Neural cell (in vitro differentiated cells): ENCODE measurements at regions not wholly inside any gene's neighbourhood (a gene's known extent, or its start where the extent isn't known, plus 50 kb on each side); places are given as distances from the start of the nearest gene placed in this dataset.

Source experiments
- H2AFZ ChIP-seq: fragments of 200-600, 300-800 bp; sonication (generic), shearing (Covaris generic); 2 replicates; pipeline ENCODE4 v1.6.0; 2014; ENCODE audit warnings: low read depth, mild to moderate bottlenecking, antibody characterized with exemption, low read length, moderate library complexity
- H3F3A ChIP-seq: fragments of 200-600 bp; shearing (Covaris generic); 2 replicates; pipeline ENCODE4 v1.6.1; 2016; ENCODE audit warnings: mild to moderate bottlenecking, moderate library complexity, mixed read lengths, antibody characterized with exemption, low read length; ENCODE audit not compliant: insufficient read depth, poor library complexity, severe bottlenecking
- H3K27ac ChIP-seq: fragments of 200-600, 300-800 bp; sonication (generic), shearing (Covaris generic); 2 replicates; pipeline ENCODE4 v1.5.1; 2014; ENCODE audit warnings: mild to moderate bottlenecking, low read length, moderate library complexity
- H3K27me3 ChIP-seq: fragments of 300-800, 200-600 bp; sonication (generic), shearing (Covaris generic); 2 replicates; pipeline ENCODE4 v1.6.0; 2014; ENCODE audit warnings: mild to moderate bottlenecking, low read depth, low read length, moderate library complexity; ENCODE audit not compliant: insufficient read depth
- H3K36me3 ChIP-seq: fragments of 300-800, 200-600 bp; sonication (generic), shearing (Covaris generic); 2 replicates; pipeline ENCODE4 v1.5.1; 2014; ENCODE audit warnings: mild to moderate bottlenecking, antibody characterized with exemption, low read length, moderate library complexity; ENCODE audit not compliant: insufficient read depth
- H3K4me2 ChIP-seq: fragments of 300-800, 200-600 bp; sonication (generic), shearing (Covaris generic); 2 replicates; pipeline ENCODE4 v1.6.0; 2014; ENCODE audit warnings: mild to moderate bottlenecking, low read length
- H3K4me3 ChIP-seq: fragments of 300-800, 200-600 bp; sonication (generic), shearing (Covaris generic); 2 replicates; pipeline ENCODE4 v1.5.1; 2014; ENCODE audit warnings: mild to moderate bottlenecking, low read length, moderate library complexity
- H3K79me2 ChIP-seq: fragments of 200-600 bp; shearing (Covaris generic); replicated peaks from 2 replicates; pipeline ENCODE4 v1.6.0; 2014; ENCODE audit warnings: mild to moderate bottlenecking, low read length, moderate library complexity; ENCODE audit not compliant: insufficient read depth
- H3K9ac ChIP-seq: fragments of 300-800, 200-600 bp; sonication (generic), shearing (Covaris generic); 2 replicates; pipeline ENCODE4 v1.6.1; 2016; ENCODE audit warnings: mild to moderate bottlenecking, low read length, mixed read lengths
- H3K9me2 ChIP-seq: fragments of 200-600 bp; shearing (Covaris generic); 2 replicates; pipeline ENCODE4 v1.6.1; 2016; ENCODE audit warnings: mild to moderate bottlenecking, low read length, mixed read lengths; ENCODE audit not compliant: insufficient read depth
- H3K9me3 ChIP-seq: fragments of 200-600, 300-800 bp; sonication (generic), shearing (Covaris generic); 2 replicates; pipeline ENCODE4 v1.6.1; 2016; ENCODE audit warnings: mild to moderate bottlenecking, mixed run types, low read length, moderate library complexity, mixed read lengths
- H4K20me1 ChIP-seq: fragments of 200-600 bp; shearing (Covaris generic); 2 replicates; pipeline ENCODE4 v1.6.1; 2016; ENCODE audit warnings: mild to moderate bottlenecking, mixed run types; ENCODE audit not compliant: insufficient read depth
- EP300 ChIP-seq: fragments of 450-650 bp; conservative IDR thresholded peaks from 2 replicates; pipeline ENCODE4 v1.6.1; 2014; ENCODE audit warnings: antibody characterized with exemption, mild to moderate bottlenecking, moderate library complexity; ENCODE audit not compliant: poor library complexity, severe bottlenecking
- EZH2 ChIP-seq: fragments of 200-600, 300-800 bp; shearing (Covaris generic), sonication (generic); IDR thresholded peaks from 2 replicates; pipeline ENCODE4 v1.6.1; 2014; ENCODE audit warnings: antibody characterized with exemption, low read length, borderline replicate concordance, mild to moderate bottlenecking; ENCODE audit not compliant: insufficient read depth, poor library complexity, severe bottlenecking
- MXI1 ChIP-seq: fragments of 450-650 bp; conservative IDR thresholded peaks from 2 replicates; pipeline ENCODE4 v1.6.1; 2014; ENCODE audit warnings: antibody characterized with exemption, mild to moderate bottlenecking; ENCODE audit not compliant: poor library complexity, severe bottlenecking
- POLR2AphosphoS5 ChIP-seq: IDR thresholded peaks from 2 replicates; pipeline ENCODE4 v1.6.1; 2012
- RAD21 ChIP-seq: fragments of 450-650 bp; conservative IDR thresholded peaks from 2 replicates; pipeline ENCODE4 v1.6.1; 2014; ENCODE audit warnings: antibody characterized with exemption, mild to moderate bottlenecking, moderate library complexity
- SMC3 ChIP-seq: fragments of 450-650 bp; conservative IDR thresholded peaks from 2 replicates; pipeline ENCODE4 v1.6.1; 2014; ENCODE audit warnings: antibody characterized with exemption, mild to moderate bottlenecking, moderate library complexity; ENCODE audit not compliant: poor library complexity
- TAF1 ChIP-seq: IDR thresholded peaks from 2 replicates; pipeline ENCODE4 v1.6.1; 2012; ENCODE audit warnings: low read depth
- TF ChIP-seq, protein P1 (sequence below): fragments of 450-650 bp; IDR thresholded peaks from 2 replicates; pipeline ENCODE4 v1.5.1; 2014; ENCODE audit warnings: antibody characterized with exemption, mild to moderate bottlenecking, moderate library complexity; ENCODE audit not compliant: poor library complexity, severe bottlenecking
- TF ChIP-seq, protein P2 (sequence below): IDR thresholded peaks from 2 replicates; pipeline ENCODE4 v1.6.1; 2012; ENCODE audit warnings: borderline replicate concordance

DNA sequence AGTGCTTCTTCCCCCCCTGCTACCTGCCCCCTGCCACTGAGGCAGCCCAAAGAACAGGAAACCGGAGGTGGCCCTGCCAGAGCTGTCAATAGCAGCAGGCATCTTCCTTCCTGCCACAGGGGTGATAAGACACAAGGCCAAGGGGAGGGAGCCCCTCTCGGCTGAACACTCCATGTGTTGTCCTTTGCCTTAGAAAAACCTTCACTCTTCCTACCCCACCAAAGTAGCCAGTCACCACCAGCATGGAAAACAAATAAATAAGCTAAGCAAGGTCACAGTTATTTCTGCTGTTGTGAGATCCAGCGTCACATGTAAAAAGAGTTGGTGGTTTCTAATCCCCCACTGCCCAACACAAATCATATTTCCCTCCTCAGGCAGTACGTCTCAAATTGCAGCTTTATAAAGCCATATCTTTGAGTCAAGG, 104.8 kb upstream of the DPT start:
- H3K27me3 ChIP-seq: peaks cover 6% of the 10 kb centered on the region
- no peaks in the 10 kb centered on the region for H3K36me3 ChIP-seq
- no peak for TF ChIP-seq SMC3
- TF ChIP-seq MXI1: no peak
- TF ChIP-seq EZH2: no peak
- TF ChIP-seq TAF1: no peak
- no peak for TF ChIP-seq EP300
- TF ChIP-seq, protein P1, sequence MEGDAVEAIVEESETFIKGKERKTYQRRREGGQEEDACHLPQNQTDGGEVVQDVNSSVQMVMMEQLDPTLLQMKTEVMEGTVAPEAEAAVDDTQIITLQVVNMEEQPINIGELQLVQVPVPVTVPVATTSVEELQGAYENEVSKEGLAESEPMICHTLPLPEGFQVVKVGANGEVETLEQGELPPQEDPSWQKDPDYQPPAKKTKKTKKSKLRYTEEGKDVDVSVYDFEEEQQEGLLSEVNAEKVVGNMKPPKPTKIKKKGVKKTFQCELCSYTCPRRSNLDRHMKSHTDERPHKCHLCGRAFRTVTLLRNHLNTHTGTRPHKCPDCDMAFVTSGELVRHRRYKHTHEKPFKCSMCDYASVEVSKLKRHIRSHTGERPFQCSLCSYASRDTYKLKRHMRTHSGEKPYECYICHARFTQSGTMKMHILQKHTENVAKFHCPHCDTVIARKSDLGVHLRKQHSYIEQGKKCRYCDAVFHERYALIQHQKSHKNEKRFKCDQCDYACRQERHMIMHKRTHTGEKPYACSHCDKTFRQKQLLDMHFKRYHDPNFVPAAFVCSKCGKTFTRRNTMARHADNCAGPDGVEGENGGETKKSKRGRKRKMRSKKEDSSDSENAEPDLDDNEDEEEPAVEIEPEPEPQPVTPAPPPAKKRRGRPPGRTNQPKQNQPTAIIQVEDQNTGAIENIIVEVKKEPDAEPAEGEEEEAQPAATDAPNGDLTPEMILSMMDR: no peak
- no peak for TF ChIP-seq POLR2AphosphoS5
- TF ChIP-seq, protein P2, sequence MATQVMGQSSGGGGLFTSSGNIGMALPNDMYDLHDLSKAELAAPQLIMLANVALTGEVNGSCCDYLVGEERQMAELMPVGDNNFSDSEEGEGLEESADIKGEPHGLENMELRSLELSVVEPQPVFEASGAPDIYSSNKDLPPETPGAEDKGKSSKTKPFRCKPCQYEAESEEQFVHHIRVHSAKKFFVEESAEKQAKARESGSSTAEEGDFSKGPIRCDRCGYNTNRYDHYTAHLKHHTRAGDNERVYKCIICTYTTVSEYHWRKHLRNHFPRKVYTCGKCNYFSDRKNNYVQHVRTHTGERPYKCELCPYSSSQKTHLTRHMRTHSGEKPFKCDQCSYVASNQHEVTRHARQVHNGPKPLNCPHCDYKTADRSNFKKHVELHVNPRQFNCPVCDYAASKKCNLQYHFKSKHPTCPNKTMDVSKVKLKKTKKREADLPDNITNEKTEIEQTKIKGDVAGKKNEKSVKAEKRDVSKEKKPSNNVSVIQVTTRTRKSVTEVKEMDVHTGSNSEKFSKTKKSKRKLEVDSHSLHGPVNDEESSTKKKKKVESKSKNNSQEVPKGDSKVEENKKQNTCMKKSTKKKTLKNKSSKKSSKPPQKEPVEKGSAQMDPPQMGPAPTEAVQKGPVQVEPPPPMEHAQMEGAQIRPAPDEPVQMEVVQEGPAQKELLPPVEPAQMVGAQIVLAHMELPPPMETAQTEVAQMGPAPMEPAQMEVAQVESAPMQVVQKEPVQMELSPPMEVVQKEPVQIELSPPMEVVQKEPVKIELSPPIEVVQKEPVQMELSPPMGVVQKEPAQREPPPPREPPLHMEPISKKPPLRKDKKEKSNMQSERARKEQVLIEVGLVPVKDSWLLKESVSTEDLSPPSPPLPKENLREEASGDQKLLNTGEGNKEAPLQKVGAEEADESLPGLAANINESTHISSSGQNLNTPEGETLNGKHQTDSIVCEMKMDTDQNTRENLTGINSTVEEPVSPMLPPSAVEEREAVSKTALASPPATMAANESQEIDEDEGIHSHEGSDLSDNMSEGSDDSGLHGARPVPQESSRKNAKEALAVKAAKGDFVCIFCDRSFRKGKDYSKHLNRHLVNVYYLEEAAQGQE: no peak
- TF ChIP-seq RAD21: no peak
- H2AFZ ChIP-seq: no peak overlapping the region
- H3K4me2 ChIP-seq: no peak overlapping the region
- H3K9me3 ChIP-seq: no peaks in the 10 kb centered on the region
- H3K79me2 ChIP-seq: no peaks in the 10 kb centered on the region
- H4K20me1 ChIP-seq: no peaks in the 10 kb centered on the region
- H3K4me3 ChIP-seq: no peak overlapping the region
- no peak overlapping the region for H3K9ac ChIP-seq
- no peaks in the 10 kb centered on the region for H3F3A ChIP-seq
- no peak overlapping the region for H3K27ac ChIP-seq
- H3K9me2 ChIP-seq: no peaks in the 10 kb centered on the region

DNA sequence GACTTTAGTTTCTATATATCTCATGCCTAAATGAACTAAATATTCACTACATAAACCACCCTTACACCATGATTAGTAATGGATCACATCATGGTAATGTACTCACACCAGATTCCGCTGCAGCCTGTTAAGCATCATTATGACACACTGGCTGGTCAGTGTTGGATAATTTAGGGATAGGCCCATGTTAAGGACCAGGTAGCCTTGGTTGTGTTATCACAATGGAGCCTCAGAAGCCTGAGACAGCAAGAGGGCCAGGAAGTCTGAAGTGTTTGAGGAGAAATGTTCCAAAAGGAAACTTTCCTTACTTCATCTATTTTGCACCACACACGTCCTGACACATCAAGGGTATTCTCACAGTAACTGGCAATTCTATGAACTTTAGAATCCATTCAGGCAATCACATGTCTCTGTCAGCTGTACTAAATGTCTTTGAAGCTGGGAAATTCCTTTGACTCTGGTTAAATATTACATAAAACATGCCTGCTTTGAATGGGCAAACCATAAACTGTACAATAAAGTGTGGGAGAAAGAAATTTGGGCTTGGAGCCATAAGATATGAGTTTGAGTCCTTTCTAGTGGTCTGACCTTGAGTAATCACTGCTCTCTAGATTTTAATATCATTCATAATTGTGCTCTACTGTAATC, 105.3 kb upstream of the DPT start:
- no peaks in the 10 kb centered on the region for H4K20me1 ChIP-seq
- no peak overlapping the region for H2AFZ ChIP-seq
- H3K79me2 ChIP-seq: no peaks in the 10 kb centered on the region
- H3K27me3 ChIP-seq: peaks cover 6% of the 10 kb centered on the region
- H3K9ac ChIP-seq: no peak overlapping the region
- no peaks in the 10 kb centered on the region for H3K9me3 ChIP-seq
- TF ChIP-seq POLR2AphosphoS5: no peak
- TF ChIP-seq EZH2: no peak
- TF ChIP-seq, protein P1: no peak
- no peak for TF ChIP-seq SMC3
- TF ChIP-seq, protein P2: no peak
- TF ChIP-seq RAD21: no peak
- TF ChIP-seq MXI1: no peak
- TF ChIP-seq EP300: no peak
- TF ChIP-seq TAF1: no peak
- no peak overlapping the region for H3K4me2 ChIP-seq
- H3F3A ChIP-seq: no peaks in the 10 kb centered on the region
- no peak overlapping the region for H3K4me3 ChIP-seq
- H3K9me2 ChIP-seq: no peaks in the 10 kb centered on the region
- no peak overlapping the region for H3K27ac ChIP-seq
- no peaks in the 10 kb centered on the region for H3K36me3 ChIP-seq
